Smooth muscle cell (in vitro differentiated cells): ENCODE measurements at regions not wholly inside any gene's neighbourhood (a gene's known extent, or its start where the extent isn't known, plus 50 kb on each side); places are given as distances from the start of the nearest gene placed in this dataset.

Source experiments
- DNase-seq: peaks from one replicate; lab custom pipeline; 2025; ENCODE audit not compliant: unreplicated experiment; lab: John Stamatoyannopoulos, UW
- H2AFZ ChIP-seq: fragments of 200-600 bp; sonication (generic); 2 replicates; pipeline ENCODE4 v1.6.0; 2016; ENCODE audit warnings: antibody characterized with exemption, low read depth, mild to moderate bottlenecking
- H3F3A ChIP-seq: fragments of 200-600 bp; sonication (generic); 2 replicates; pipeline ENCODE4 v1.6.0; 2017; ENCODE audit warnings: antibody characterized with exemption, low read depth
- H3K27ac ChIP-seq: fragments of 200-600 bp; sonication (generic); 2 replicates; pipeline ENCODE4 v1.5.1; 2016; ENCODE audit warnings: low read depth, mild to moderate bottlenecking
- H3K27me3 ChIP-seq: fragments of 200-600 bp; sonication (generic); 2 replicates; pipeline ENCODE4 v1.6.1; 2016; ENCODE audit warnings: low read depth, mild to moderate bottlenecking
- H3K36me3 ChIP-seq: fragments of 200-600 bp; sonication (generic); 2 replicates; pipeline ENCODE4 v1.5.1; 2016; ENCODE audit warnings: low read depth
- H3K4me1 ChIP-seq: fragments of 200-600 bp; sonication (generic); 2 replicates; pipeline ENCODE4 v1.5.1; 2016; ENCODE audit warnings: low read depth
- H3K4me2 ChIP-seq: fragments of 200-600 bp; sonication (generic); 2 replicates; pipeline ENCODE4 v1.6.0; 2016; ENCODE audit warnings: mild to moderate bottlenecking
- H3K4me3 ChIP-seq: fragments of 200-600 bp; sonication (generic); 2 replicates; pipeline ENCODE4 v1.5.1; 2016; ENCODE audit warnings: mild to moderate bottlenecking
- H3K79me2 ChIP-seq: fragments of 200-600 bp; sonication (generic); 2 replicates; pipeline ENCODE4 v1.6.0; 2016; ENCODE audit warnings: low read depth, mild to moderate bottlenecking
- H3K9ac ChIP-seq: fragments of 200-600 bp; sonication (generic); 2 replicates; pipeline ENCODE4 v1.6.0; 2016; ENCODE audit warnings: low read depth
- H3K9me3 ChIP-seq: fragments of 200-600 bp; sonication (generic); replicated peaks from 2 replicates; pipeline ENCODE4 v1.5.1; 2016; ENCODE audit warnings: low read depth
- H4K20me1 ChIP-seq: fragments of 200-600 bp; sonication (generic); 2 replicates; pipeline ENCODE4 v1.6.0; 2016; ENCODE audit warnings: low read depth
- CTCF ChIP-seq: fragments of 200-600 bp; sonication (generic); IDR thresholded peaks from 2 replicates; pipeline ENCODE4 v1.5.1; 2017; ENCODE audit warnings: borderline replicate concordance, mild to moderate bottlenecking, antibody characterized with exemption; ENCODE audit not compliant: insufficient read depth, poor library complexity, severe bottlenecking
- WGBS: methylation state at CpG from one replicate; pipeline ENCODE4 v1.1.7; 2016; ENCODE audit warnings: low lambda C conversion rate; 5-methylcytosine and 5-hydroxymethylcytosine counted together

GRCh38 chr18:11437046-11437445 lies 172.3 kb upstream of the SLC35G4 start:
- Histone ChIP-seq H3K36me3 (no peaks in the 10 kb centered on the region), H3K9ac (no peak overlapping the region), H3K27me3 (peaks cover 3% of the 10 kb centered on the region), H3K4me3 (no peak overlapping the region), H3K27ac (no peak overlapping the region), H3K4me1 (no peaks in the 10 kb centered on the region), H2AFZ (no peak overlapping the region), H3K79me2 (no peaks in the 10 kb centered on the region), H3K4me2 (no peak overlapping the region), H3F3A (no peaks in the 10 kb centered on the region), H3K9me3 (no peaks in the 10 kb centered on the region), H4K20me1 (no peaks in the 10 kb centered on the region)
- no peak for DNase-seq
- no peak for TF ChIP-seq CTCF
- WGBS = 65% methylated on average over 2 of the region's 2 CpGs

GRCh38 chr18:11432360-11432811 lies 177.0 kb upstream of the SLC35G4 start:
- no peak for DNase-seq
- no peak overlapping the region for H3K4me2 ChIP-seq
- no peaks in the 10 kb centered on the region for H3K9me3 ChIP-seq
- H4K20me1 ChIP-seq = no peaks in the 10 kb centered on the region
- H3K4me1 ChIP-seq = no peaks in the 10 kb centered on the region
- H3K36me3 ChIP-seq = no peaks in the 10 kb centered on the region
- WGBS = 98% methylated on average over 20 of the region's 36 CpGs
- H3K4me3 ChIP-seq = no peak overlapping the region
- no peak overlapping the region for H2AFZ ChIP-seq
- no peak overlapping the region for H3K27ac ChIP-seq
- no peaks in the 10 kb centered on the region for H3K79me2 ChIP-seq
- no peaks in the 10 kb centered on the region for H3K27me3 ChIP-seq
- no peak for TF ChIP-seq CTCF
- no peak overlapping the region for H3K9ac ChIP-seq
- H3F3A ChIP-seq = no peaks in the 10 kb centered on the region

- H4K20me1 ChIP-seq = no peaks in the 10 kb centered on the region
- H3K4me1 ChIP-seq = no peaks in the 10 kb centered on the region
- no peaks in the 10 kb centered on the region for H3K27me3 ChIP-seq
- 63% methylated on average over 2 of the region's 2 CpGs for WGBS
- no peak overlapping the region for H2AFZ ChIP-seq
- DNase-seq = no peak
- H3K27ac ChIP-seq = no peak overlapping the region
- no peak overlapping the region for H3K4me3 ChIP-seq
- no peak overlapping the region for H3K4me2 ChIP-seq
- no peak for TF ChIP-seq CTCF
- no peaks in the 10 kb centered on the region for H3K36me3 ChIP-seq
- H3K79me2 ChIP-seq = no peaks in the 10 kb centered on the region
- H3K9ac ChIP-seq = no peak overlapping the region
- no peaks in the 10 kb centered on the region for H3K9me3 ChIP-seq
- no peaks in the 10 kb centered on the region for H3F3A ChIP-seq
Observed at GRCh38 chr18:11429876-11430275, 179.5 kb upstream of the SLC35G4 start.

- Histone ChIP-seq H3K4me2 (no peak overlapping the region), H3K36me3 (no peaks in the 10 kb centered on the region), H3K4me3 (no peak overlapping the region), H3K27me3 (no peaks in the 10 kb centered on the region), H3K9ac (no peak overlapping the region), H4K20me1 (no peaks in the 10 kb centered on the region), H2AFZ (no peak overlapping the region), H3K27ac (no peak overlapping the region), H3K4me1 (no peaks in the 10 kb centered on the region), H3K79me2 (no peaks in the 10 kb centered on the region), H3F3A (no peaks in the 10 kb centered on the region), H3K9me3 (no peaks in the 10 kb centered on the region)
- no peak for TF ChIP-seq CTCF
- no peak for DNase-seq
- WGBS = 87% methylated on average over 7 of the region's 7 CpGs
Observed at GRCh38 chr18:11425211-11425610, 184.2 kb upstream of the SLC35G4 start.
